ENCODE measurements at regions not wholly inside any gene's neighbourhood (a gene's known extent, or its start where the extent isn't known, plus 50 kb on each side); places are given as distances from the start of the nearest gene placed in this dataset.

- TF ChIP-seq CTCF (conservative IDR thresholded peaks at IDR 0.05; ENCODE audit: low read depth, low read length) (no peak), EZH2 (IDR thresholded peaks at IDR 0.05; ENCODE audit: borderline replicate concordance, low read depth, low read length, poor library complexity, severe bottlenecking) (no peak)
These were observed 192.5 kb downstream of the HAUS1 start for GRCh38 chr18:46296656-46297055.

Measured in A673 (cell line).